ENCODE measurements at regions not wholly inside any gene's neighbourhood (a gene's known extent, or its start where the extent isn't known, plus 50 kb on each side); places are given as distances from the start of the nearest gene placed in this dataset.
A peak's percentile ranks its signal among the peaks of the same experiment; 100 is the strongest.
"Not testable (repeated sequence)": the region's sequence is repeated elsewhere in the genome, so short reads cannot be mapped to it uniquely, and the experiment has no call there.

GRCh38 chrX:44785652-44786051 is 58.2 kb upstream of the DUSP21 start:
- peak; percentile 8 for DNase-seq (ENCODE audit: low read depth)
- no peak for TF ChIP-seq CTCF (IDR thresholded peaks at IDR 0.05; ENCODE audit: low read depth, low read length, missing control alignments)
- H3K4me3 ChIP-seq (ENCODE audit: low read depth, low read length) = no peak overlapping the region
- in situ Hi-C loops (cut with HindIII; ENCODE audit: low sequenced_read_pairs) = no loop called here

GRCh38 chrX:44784241-44784640 is 59.6 kb upstream of the DUSP21 start:
- no peak for DNase-seq (ENCODE audit: low read depth)
- H3K4me3 ChIP-seq (ENCODE audit: low read depth, low read length) = no peak overlapping the region
- TF ChIP-seq CTCF (IDR thresholded peaks at IDR 0.05; ENCODE audit: low read depth, low read length, missing control alignments) = no peak
- in situ Hi-C loops (cut with HindIII; ENCODE audit: low sequenced_read_pairs) = no loop called here

DNA sequence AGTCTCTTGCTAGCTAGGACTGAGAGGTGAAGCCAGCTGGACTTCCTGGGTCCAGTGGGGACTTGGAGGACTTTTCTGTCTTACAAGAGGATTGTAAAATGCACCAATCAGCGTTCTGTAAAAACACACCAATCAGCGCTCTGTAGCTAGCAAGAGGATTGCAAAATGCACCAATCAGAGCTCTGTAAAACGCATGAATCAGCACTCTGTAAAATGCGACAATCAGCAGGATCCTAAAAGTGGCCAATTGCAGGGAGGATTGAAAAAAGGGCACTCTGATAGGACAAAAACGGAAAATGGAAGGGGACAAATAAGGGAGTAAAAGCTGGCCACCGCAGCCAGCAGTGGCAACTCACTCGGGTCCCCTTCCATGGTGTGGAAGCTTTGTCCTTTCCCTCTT is 65.6 kb upstream of the DUSP21 start:
- in situ Hi-C loops (cut with HindIII; ENCODE audit: low sequenced_read_pairs) = no loop called here
- TF ChIP-seq CTCF (IDR thresholded peaks at IDR 0.05; ENCODE audit: low read depth, low read length, missing control alignments) = no peak
- no peak for DNase-seq (ENCODE audit: low read depth)
- no peak overlapping the region for H3K4me3 ChIP-seq (ENCODE audit: low read depth, low read length)

- no peak overlapping the region for H3K4me3 ChIP-seq (ENCODE audit: low read depth, low read length)
- in situ Hi-C loops (cut with HindIII; ENCODE audit: low sequenced_read_pairs) = no loop called here
- DNase-seq (ENCODE audit: low read depth) = no peak
- no peak for TF ChIP-seq CTCF (IDR thresholded peaks at IDR 0.05; ENCODE audit: low read depth, low read length, missing control alignments)
These were observed 68.1 kb upstream of the DUSP21 start for GRCh38 chrX:44775726-44776125.

- in situ Hi-C loops (cut with HindIII; ENCODE audit: low sequenced_read_pairs); DNase-seq (ENCODE audit: low read depth); H3K4me3 ChIP-seq (ENCODE audit: low read depth, low read length): not testable (repeated sequence)
These were observed 69.8 kb upstream of the DUSP21 start for GRCh38 chrX:44774066-44774465.

- no peak for DNase-seq (ENCODE audit: low read depth)
- in situ Hi-C loops (cut with HindIII; ENCODE audit: low sequenced_read_pairs) = no loop called here
- TF ChIP-seq CTCF (IDR thresholded peaks at IDR 0.05; ENCODE audit: low read depth, low read length, missing control alignments) = no peak
- H3K4me3 ChIP-seq (ENCODE audit: low read depth, low read length) = no peak overlapping the region
These were observed 73.7 kb upstream of the DUSP21 start for GRCh38 chrX:44770121-44770520.

DNA sequence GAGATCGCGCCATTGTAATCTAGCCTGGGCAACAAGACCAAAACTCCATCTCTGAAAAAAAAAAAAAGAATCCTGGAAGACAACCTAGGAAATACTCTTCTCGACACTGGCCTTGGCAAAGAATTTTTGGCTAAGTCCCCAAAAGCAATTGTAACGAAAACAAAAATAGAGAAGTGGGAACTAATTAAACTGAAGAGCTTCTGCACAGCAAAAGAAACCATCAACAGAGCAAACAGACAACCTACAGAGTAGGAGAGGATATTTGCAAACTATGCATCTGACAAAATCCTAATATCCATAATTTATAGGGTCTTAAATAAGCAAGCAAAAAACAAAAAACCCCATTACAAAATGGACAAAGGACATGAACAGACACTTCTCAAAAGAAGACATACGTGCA is 76.5 kb upstream of the DUSP21 start:
- H3K4me3 ChIP-seq (ENCODE audit: low read depth, low read length) = no peak overlapping the region
- TF ChIP-seq CTCF (IDR thresholded peaks at IDR 0.05; ENCODE audit: low read depth, low read length, missing control alignments) = no peak
- in situ Hi-C loops (cut with HindIII; ENCODE audit: low sequenced_read_pairs) = no loop called here
- DNase-seq (ENCODE audit: low read depth) = no peak
